Heart left ventricle (tissue), 13 donors: ENCODE measurements at regions not wholly inside any gene's neighbourhood (a gene's known extent, or its start where the extent isn't known, plus 50 kb on each side); places are given as distances from the start of the nearest gene placed in this dataset.

Source experiments
- POLR2A ChIP-seq, 2 donors: fragments of 450-650 bp; IDR thresholded peaks; one replicate each; pipeline ENCODE4 v1.6.1; 2017; ENCODE audit warnings: antibody characterized with exemption in 2 of 2, mild to moderate bottlenecking in 2 of 2, moderate library complexity in 2 of 2
- TF ChIP-seq, protein P1 (sequence below), 12 donors: fragments of 200-600 bp; sonication (generic) in 4 of 12; IDR thresholded peaks; one replicate each; pipeline versions ENCODE4 v1.5.0 to v1.8.0; 2018 to 2022; ENCODE audit warnings: antibody characterized with exemption in 12 of 12, mild to moderate bottlenecking in 5 of 12
- donor health status: ischemic (EF 13 %, LVEDD 7.1; RV severe dilation, severe dysfunction).
- donor health status: DM: no; HTN: yes; CAD: no.
- donor health status: DM: no; HTN: no; CAD: no.
- donor health status: ischemic (EF 25% LVEDD 6.9; RV normal size, moderate dysfunction).
- donor health status: ischemic (EF 25% LVEDD 5.7; RV mildly dilated, moderate dysfunction).
- donor health status: ischemic (EF 35%, LVEDD 5.7; RV mildly dilated, moderate dysfunction).
- donor health status: nonischemic (EF 11% LVEDD 7.7; RV severe dilation, severe dysfunction).
- donor health status: DM: yes; HTN: yes; CAD: no.
- donor health status: PGD.
- donor health status: ischemic (EF 29% LVEDD 5.4; RV normal size, mild dysfunction).
- donor health status: nonischemic (EF 23%, LVEDD 6.1; RV moderate dilation, normal function).

DNA sequence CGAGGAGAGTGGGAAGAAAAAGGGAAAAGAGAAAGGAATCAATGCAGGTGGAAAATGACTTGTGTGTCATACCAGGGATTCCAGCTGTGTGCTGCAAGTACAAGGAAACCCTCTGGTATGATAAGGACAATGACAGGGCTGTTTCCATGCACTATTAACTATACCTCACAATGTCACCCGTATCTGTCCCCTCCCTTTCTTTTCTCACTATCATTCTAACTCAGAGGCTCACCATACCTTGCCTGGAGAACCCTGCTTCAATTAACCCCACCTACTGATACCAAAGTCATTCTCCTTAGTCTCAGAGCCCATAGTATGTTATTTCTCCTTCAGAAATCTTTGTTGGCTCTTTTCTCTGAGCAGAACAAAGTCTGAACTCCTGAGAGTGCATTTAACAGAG is 236.2 kb upstream of the NREP start:
- TF ChIP-seq, protein P1, sequence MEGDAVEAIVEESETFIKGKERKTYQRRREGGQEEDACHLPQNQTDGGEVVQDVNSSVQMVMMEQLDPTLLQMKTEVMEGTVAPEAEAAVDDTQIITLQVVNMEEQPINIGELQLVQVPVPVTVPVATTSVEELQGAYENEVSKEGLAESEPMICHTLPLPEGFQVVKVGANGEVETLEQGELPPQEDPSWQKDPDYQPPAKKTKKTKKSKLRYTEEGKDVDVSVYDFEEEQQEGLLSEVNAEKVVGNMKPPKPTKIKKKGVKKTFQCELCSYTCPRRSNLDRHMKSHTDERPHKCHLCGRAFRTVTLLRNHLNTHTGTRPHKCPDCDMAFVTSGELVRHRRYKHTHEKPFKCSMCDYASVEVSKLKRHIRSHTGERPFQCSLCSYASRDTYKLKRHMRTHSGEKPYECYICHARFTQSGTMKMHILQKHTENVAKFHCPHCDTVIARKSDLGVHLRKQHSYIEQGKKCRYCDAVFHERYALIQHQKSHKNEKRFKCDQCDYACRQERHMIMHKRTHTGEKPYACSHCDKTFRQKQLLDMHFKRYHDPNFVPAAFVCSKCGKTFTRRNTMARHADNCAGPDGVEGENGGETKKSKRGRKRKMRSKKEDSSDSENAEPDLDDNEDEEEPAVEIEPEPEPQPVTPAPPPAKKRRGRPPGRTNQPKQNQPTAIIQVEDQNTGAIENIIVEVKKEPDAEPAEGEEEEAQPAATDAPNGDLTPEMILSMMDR (IDR thresholded peaks at IDR 0.05) = no peak
- no peak for TF ChIP-seq POLR2A (IDR thresholded peaks at IDR 0.05)
